ENCODE measurements at regions not wholly inside any gene's neighbourhood (a gene's known extent, or its start where the extent isn't known, plus 50 kb on each side); places are given as distances from the start of the nearest gene placed in this dataset.

DNA sequence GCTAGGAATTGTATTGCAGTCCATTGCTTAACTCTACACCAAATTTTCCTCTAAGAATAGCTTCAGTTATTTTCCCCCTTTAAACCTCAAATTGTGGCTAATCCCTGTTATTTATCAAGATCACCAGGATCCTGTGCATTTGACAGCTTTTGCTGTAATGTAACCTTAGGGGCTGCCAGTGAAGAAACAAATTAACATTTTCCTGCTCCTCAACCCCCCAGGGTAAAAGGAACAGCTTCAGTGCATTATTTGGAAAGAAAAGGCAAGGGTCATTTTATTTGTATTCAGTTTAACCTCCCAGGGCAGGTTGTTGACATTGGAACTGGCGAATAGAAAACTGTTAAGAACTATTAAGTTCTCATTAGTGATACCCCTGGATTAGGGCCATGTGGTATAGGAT lies 57.0 kb downstream of the PCDH20 start:
- Histone ChIP-seq H3K27ac (no peak overlapping the region), H3K9me3 (ENCODE audit: low read depth) (no peaks in the 10 kb centered on the region), H3K36me3 (no peaks in the 10 kb centered on the region), H3K27me3 (no peaks in the 10 kb centered on the region), H3K4me1 (ENCODE audit: low read depth) (peaks cover 3% of the 10 kb centered on the region), H3K4me3 (no peak overlapping the region)
- DNase-seq (ENCODE audit: low read depth in 1 of 2, low spot score in 1 of 2), result no peak
- TF ChIP-seq, protein P1, sequence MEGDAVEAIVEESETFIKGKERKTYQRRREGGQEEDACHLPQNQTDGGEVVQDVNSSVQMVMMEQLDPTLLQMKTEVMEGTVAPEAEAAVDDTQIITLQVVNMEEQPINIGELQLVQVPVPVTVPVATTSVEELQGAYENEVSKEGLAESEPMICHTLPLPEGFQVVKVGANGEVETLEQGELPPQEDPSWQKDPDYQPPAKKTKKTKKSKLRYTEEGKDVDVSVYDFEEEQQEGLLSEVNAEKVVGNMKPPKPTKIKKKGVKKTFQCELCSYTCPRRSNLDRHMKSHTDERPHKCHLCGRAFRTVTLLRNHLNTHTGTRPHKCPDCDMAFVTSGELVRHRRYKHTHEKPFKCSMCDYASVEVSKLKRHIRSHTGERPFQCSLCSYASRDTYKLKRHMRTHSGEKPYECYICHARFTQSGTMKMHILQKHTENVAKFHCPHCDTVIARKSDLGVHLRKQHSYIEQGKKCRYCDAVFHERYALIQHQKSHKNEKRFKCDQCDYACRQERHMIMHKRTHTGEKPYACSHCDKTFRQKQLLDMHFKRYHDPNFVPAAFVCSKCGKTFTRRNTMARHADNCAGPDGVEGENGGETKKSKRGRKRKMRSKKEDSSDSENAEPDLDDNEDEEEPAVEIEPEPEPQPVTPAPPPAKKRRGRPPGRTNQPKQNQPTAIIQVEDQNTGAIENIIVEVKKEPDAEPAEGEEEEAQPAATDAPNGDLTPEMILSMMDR (IDR thresholded peaks at IDR 0.05; ENCODE audit: low read depth, low read length), result no peak

DNA sequence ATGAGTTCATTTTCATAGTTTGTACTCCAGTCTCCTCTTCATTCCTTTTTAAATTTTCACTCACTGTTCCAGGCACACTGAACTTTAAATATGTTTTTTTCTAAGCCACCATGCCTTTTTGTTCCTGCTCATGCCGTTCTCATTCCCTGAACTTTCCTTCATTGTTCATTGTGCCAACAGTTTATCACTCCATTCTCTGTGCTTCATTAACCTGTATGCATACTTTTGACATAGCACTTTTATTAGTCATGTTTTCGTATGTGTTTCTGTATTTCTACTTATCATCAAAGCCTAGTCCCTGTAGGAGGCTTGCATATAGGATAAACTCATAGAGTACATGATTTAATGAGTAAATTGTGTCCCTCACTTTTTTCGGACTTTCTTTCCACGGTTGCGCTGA lies 65.3 kb downstream of the PCDH20 start:
- no peak overlapping the region for H3K27ac ChIP-seq
- no peak overlapping the region for H3K4me3 ChIP-seq
- DNase-seq (ENCODE audit: low read depth in 1 of 2, low spot score in 1 of 2), result no peak
- TF ChIP-seq, protein P1 (IDR thresholded peaks at IDR 0.05; ENCODE audit: low read depth, low read length), result no peak
- no peaks in the 10 kb centered on the region for H3K4me1 ChIP-seq (ENCODE audit: low read depth)
- no peaks in the 10 kb centered on the region for H3K27me3 ChIP-seq
- H3K9me3 ChIP-seq (ENCODE audit: low read depth), result no peaks in the 10 kb centered on the region
- H3K36me3 ChIP-seq, result no peaks in the 10 kb centered on the region

DNA sequence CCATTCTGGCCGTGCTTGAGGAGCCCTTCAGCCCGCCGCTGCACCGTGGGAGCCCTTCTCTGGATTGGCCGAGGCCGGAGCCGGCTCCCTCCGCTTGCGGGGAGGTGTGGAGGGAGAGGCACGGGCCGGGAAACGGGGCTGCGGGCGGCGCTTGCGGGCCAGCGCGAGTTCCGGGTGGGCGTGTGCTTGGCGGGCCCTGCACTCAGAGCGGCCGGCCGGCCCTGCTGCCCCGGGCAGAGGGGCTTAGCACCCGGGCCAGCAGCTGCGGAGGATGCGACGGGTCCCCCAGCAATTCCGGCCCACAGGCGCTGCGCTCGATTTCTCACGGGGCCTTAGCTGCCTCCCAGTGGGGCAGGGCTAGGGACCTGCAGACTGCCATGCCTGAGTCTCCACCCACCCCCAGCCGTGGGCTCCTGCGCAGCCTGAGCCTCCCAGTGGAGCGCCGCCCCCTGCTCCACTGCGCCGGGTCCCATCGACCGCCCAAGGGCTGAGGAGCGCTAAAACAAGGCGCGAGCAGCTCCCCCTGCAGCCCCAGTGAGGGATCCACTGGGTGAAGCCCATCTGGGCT lies 76.5 kb downstream of the PCDH20 start:
- Histone ChIP-seq H3K27me3 (no peaks in the 10 kb centered on the region), H3K36me3 (no peaks in the 10 kb centered on the region), H3K9me3 (ENCODE audit: low read depth) (no peaks in the 10 kb centered on the region), H3K27ac (no peak overlapping the region), H3K4me1 (ENCODE audit: low read depth) (no peaks in the 10 kb centered on the region), H3K4me3 (no peak overlapping the region)
- no peak for DNase-seq (ENCODE audit: low read depth in 1 of 2, low spot score in 1 of 2)
- TF ChIP-seq, protein P1 (IDR thresholded peaks at IDR 0.05; ENCODE audit: low read depth, low read length), result no peak

DNA sequence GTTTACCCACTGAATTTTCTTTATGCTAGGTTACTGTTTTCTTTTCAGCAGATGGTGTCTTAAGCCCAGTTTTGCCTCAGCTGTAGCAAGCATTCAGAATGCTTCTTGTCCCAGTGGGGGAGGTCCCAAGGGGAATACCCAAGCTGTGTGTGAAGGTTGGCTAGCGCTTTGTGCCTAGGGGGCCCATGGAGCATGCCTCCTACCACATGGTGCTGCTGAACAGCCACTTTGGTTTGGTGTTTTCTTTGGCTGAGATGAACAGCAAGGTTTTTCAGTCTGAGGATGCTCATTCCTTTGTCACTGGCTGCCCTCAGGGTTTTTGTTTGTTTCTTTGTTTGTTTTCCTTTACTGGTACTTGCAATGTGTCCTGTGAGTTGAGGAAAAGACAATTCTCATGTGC lies 99.0 kb downstream of the PCDH20 start:
- H3K9me3 ChIP-seq (ENCODE audit: low read depth), result no peaks in the 10 kb centered on the region
- H3K4me1 ChIP-seq (ENCODE audit: low read depth), result no peaks in the 10 kb centered on the region
- TF ChIP-seq, protein P1 (IDR thresholded peaks at IDR 0.05; ENCODE audit: low read depth, low read length), result no peak
- H3K27ac ChIP-seq, result no peak overlapping the region
- H3K27me3 ChIP-seq, result no peaks in the 10 kb centered on the region
- DNase-seq (ENCODE audit: low read depth in 1 of 2, low spot score in 1 of 2), result no peak
- H3K4me3 ChIP-seq, result no peak overlapping the region
- H3K36me3 ChIP-seq, result no peaks in the 10 kb centered on the region

DNA sequence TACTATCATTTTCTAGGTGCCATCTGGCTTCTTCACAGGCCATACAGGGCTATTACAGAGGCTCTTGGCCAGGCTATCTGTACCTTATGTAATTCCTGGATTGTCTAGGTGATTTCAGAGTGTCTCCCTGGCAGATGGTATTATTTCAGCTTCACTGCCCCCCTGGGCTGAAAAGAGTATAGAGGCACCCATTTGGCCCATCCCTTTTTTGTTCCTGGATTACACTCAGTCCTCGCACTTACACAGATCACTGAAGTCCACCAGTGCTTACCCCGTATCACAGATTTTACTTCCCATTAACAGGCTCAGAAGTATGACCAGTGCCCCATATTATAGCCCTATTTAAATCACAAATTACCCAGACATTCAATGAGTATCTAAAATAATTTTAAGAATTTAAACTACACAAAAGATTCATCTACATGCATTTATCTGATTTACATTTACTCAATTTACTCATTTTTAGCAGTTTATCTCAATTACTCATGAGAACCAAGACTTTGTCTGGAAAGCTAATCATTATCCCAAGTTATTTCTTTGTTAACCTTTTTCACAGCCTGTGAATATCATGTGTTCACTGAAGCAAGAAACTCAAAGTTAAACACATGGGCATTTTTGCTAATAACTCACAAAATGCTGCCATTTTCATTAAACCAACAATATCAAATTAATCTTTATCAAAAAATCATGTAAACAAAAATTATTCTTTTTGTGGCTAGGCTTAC lies 121.0 kb downstream of the PCDH20 start:
- Histone ChIP-seq H3K36me3 (no peaks in the 10 kb centered on the region), H3K4me1 (ENCODE audit: low read depth) (no peaks in the 10 kb centered on the region), H3K9me3 (ENCODE audit: low read depth) (no peaks in the 10 kb centered on the region), H3K4me3 (no peak overlapping the region), H3K27ac (no peak overlapping the region), H3K27me3 (no peaks in the 10 kb centered on the region)
- TF ChIP-seq, protein P1 (IDR thresholded peaks at IDR 0.05; ENCODE audit: low read depth, low read length), result no peak
- DNase-seq (ENCODE audit: low read depth in 1 of 2, low spot score in 1 of 2), result no peak

Measured in cardiac muscle cell (in vitro differentiated cells and primary cell).